HG03064 (cell line): ENCODE measurements at regions not wholly inside any gene's neighbourhood (a gene's known extent, or its start where the extent isn't known, plus 50 kb on each side); places are given as distances from the start of the nearest gene placed in this dataset.

Source experiments
- ATAC-seq: cut with Tn5 transposase; IDR thresholded peaks from one replicate; pipeline ENCODE4 v1.9.1; 2021; ENCODE audit warnings: low read depth; ENCODE audit not compliant: unreplicated experiment

- no peak for ATAC-seq
Observed at GRCh38 chr13:22080832-22081231, 410.0 kb downstream of the FGF9 start.

- no peak for ATAC-seq
Observed at GRCh38 chr13:22081430-22081829, 410.6 kb downstream of the FGF9 start.

GRCh38 chr13:22082030-22082429 lies 411.2 kb downstream of the FGF9 start:
- ATAC-seq = no peak

- ATAC-seq = no peak
Observed at GRCh38 chr13:22082437-22083100, 411.7 kb downstream of the FGF9 start.

GRCh38 chr13:22085001-22085400 lies 414.1 kb downstream of the FGF9 start:
- ATAC-seq = no peak

- no peak for ATAC-seq
Observed at GRCh38 chr13:22086597-22087330, 415.9 kb downstream of the FGF9 start.

GRCh38 chr13:22090106-22090505 lies 419.2 kb downstream of the FGF9 start:
- ATAC-seq = no peak

GRCh38 chr13:22091222-22091970 lies 420.5 kb downstream of the FGF9 start:
- no peak for ATAC-seq

GRCh38 chr13:22091971-22092300 lies 421.1 kb downstream of the FGF9 start:
- no peak for ATAC-seq

GRCh38 chr13:22092791-22093560 lies 422.1 kb downstream of the FGF9 start:
- ATAC-seq = no peak

GRCh38 chr13:22095794-22096193 lies 424.9 kb downstream of the FGF9 start:
- no peak for ATAC-seq

- no peak for ATAC-seq
Observed at GRCh38 chr13:22099585-22099984, 428.7 kb downstream of the FGF9 start.

- ATAC-seq = no peak
Observed at GRCh38 chr13:22102271-22102670, 431.4 kb downstream of the FGF9 start.

- ATAC-seq = no peak
Observed at GRCh38 chr13:22103046-22104027, 432.5 kb downstream of the FGF9 start.

- ATAC-seq = no peak
Observed at GRCh38 chr13:22106058-22106457, 435.2 kb downstream of the FGF9 start.

- ATAC-seq = no peak
Observed at GRCh38 chr13:22107549-22107948, 436.7 kb downstream of the FGF9 start.

GRCh38 chr13:22108283-22108942 lies 437.5 kb downstream of the FGF9 start:
- no peak for ATAC-seq

GRCh38 chr13:22108979-22109378 lies 438.1 kb downstream of the FGF9 start:
- ATAC-seq = no peak

- ATAC-seq = no peak
Observed at GRCh38 chr13:22110368-22110767, 439.5 kb downstream of the FGF9 start.
